HG03342 (cell line): ENCODE measurements at regions not wholly inside any gene's neighbourhood (a gene's known extent, or its start where the extent isn't known, plus 50 kb on each side); places are given as distances from the start of the nearest gene placed in this dataset.
"Not testable (repeated sequence)": the region's sequence is repeated elsewhere in the genome, so short reads cannot be mapped to it uniquely, and the experiment has no call there.

ENCODE experiments used
- ATAC-seq: cut with Tn5 transposase; IDR thresholded peaks from one replicate; pipeline ENCODE4 v1.9.1; 2021; ENCODE audit warnings: mild to moderate bottlenecking, moderate library complexity; ENCODE audit not compliant: unreplicated experiment

- no peak for ATAC-seq
Measured at GRCh38 chr6:17013701-17014100, 88.1 kb upstream of the STMND1 start.

GRCh38 chr6:17012421-17013225 is 89.2 kb upstream of the STMND1 start:
- no peak for ATAC-seq

GRCh38 chr6:17011985-17012384 is 89.9 kb upstream of the STMND1 start:
- ATAC-seq, result no peak

- ATAC-seq, result no peak
Measured at GRCh38 chr6:17007749-17008148, 94.1 kb upstream of the STMND1 start.

- ATAC-seq, result no peak
Measured at GRCh38 chr6:17006543-17006942, 95.3 kb upstream of the STMND1 start.

GRCh38 chr6:17004269-17004668 is 97.6 kb upstream of the STMND1 start:
- no peak for ATAC-seq

- no peak for ATAC-seq
Measured at GRCh38 chr6:17002123-17002522, 99.7 kb upstream of the STMND1 start.

GRCh38 chr6:17001188-17001587 is 100.7 kb upstream of the STMND1 start:
- no peak for ATAC-seq

GRCh38 chr6:16999491-17000436 is 102.1 kb upstream of the STMND1 start:
- ATAC-seq, result no peak

GRCh38 chr6:16998461-16998860 is 103.4 kb upstream of the STMND1 start:
- ATAC-seq, result no peak

- ATAC-seq, result no peak
Measured at GRCh38 chr6:16995511-16996250, 106.2 kb upstream of the STMND1 start.

GRCh38 chr6:16993396-16993795 is 108.5 kb upstream of the STMND1 start:
- ATAC-seq, result no peak

GRCh38 chr6:16991981-16992629 is 109.7 kb upstream of the STMND1 start:
- ATAC-seq, result no peak

GRCh38 chr6:16989976-16990375 is 111.9 kb upstream of the STMND1 start:
- not testable (repeated sequence) for ATAC-seq

GRCh38 chr6:16989382-16989781 is 112.5 kb upstream of the STMND1 start:
- no peak for ATAC-seq

- no peak for ATAC-seq
Measured at GRCh38 chr6:16987996-16988395, 113.9 kb upstream of the STMND1 start.

- no peak for ATAC-seq
Measured at GRCh38 chr6:16985513-16986284, 116.2 kb upstream of the STMND1 start.

- ATAC-seq, result no peak
Measured at GRCh38 chr6:16982807-16983206, 119.0 kb upstream of the STMND1 start.

GRCh38 chr6:16979677-16980370 is 122.0 kb upstream of the STMND1 start:
- no peak for ATAC-seq
